Lung microvascular endothelial cell (primary cell): ENCODE measurements at regions not wholly inside any gene's neighbourhood (a gene's known extent, or its start where the extent isn't known, plus 50 kb on each side); places are given as distances from the start of the nearest gene placed in this dataset.

Experiments used
- DNase-seq, 2 donors: peaks; one replicate each; pipeline versions ENCODE4 v3.0.0 to v3.0.0-alpha.2; 2010; ENCODE audit warnings: low read depth in 2 of 2

DNA sequence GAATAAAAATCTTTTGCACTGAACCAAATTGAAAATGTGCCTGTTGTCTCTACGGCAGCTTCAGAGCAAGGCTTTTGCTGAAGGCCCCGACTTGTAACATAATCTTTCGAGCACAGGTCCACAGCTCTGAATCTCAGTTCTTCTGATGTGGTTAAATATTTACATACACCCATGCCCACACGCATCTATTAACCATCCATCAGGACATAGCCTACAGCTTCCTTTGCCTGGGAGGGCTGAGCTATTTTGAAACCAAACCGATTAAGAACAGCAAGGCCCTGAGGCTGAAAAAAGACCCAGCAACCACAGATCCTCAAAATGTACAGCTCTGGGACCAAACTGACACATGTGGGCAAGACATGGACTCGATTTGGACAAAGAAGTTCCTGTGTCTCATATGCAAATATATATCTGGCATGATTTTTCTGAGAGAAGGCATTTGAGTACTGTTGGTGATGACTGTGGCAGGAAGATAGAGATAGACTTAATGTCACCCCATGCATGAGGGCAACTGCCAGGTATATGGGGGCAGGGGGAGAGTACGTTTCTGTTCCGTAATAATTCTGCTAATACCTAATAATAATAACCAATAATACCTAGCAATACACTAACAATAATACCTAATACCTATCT lies 322.7 kb upstream of the PLET1 start:
- no peak for DNase-seq

DNA sequence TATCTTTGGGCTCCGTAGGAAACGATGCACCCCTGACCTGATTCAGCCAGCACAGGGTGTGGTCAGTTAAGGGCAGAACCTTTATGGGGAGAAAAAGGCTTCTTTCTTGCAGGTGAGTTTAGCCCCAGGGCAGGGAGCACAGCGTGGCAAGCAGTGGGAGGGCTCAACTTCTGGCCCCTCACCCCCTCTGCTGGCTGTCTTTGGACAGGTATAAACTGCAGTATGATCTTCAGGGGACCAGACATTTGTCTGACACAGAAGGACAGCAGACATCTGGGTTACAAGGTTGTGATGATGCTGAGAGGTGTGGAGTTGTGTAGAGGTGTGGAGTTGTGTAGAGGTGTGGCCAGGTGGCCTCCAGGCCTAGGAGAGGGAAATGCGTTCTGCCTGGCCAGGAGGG lies 324.0 kb upstream of the PLET1 start:
- peak in 1 of 2 donors; percentile 12 for DNase-seq

DNA sequence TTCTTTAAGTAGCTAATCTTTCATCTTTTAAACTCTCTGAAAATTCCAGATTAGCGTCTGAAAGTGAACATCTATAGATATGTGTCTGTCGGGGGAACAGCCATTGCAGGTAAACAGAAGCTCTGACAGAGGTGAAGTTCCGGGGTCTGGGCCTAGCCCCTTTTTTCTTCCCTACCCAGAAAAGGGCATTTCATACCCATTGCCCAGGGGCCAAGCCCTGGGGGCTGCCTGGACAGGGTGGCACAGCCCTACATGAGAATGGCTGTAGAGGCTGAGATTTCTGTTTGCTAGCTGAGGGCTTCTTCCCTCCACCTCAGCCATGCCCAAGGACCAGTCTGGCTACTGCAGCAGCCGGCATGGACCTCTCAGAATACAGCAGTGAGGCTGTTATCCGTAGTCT lies 327.0 kb upstream of the PLET1 start:
- DNase-seq = no peak

DNA sequence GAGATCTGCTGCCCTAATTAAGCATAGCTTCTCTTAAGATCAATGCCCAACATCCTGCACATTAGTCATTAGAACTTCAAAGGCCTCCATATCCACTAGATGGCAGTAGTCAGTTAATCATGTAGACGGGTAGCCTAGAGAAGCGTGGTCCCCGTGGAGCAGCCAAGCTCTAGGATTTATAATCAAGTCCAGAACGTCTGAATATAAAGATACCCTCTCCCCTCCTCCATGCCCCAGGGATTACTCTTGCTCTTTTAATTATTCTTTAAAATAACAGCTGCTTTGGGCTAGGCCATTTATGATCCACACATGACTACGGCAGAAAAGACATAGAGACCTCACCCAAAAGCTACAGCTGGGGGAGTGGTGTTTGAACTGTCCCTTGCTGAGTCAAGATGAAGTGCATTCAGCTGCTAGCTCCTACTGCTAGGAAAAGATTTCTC lies 327.6 kb upstream of the PLET1 start:
- DNase-seq = peak; percentile 88 to 91

DNA sequence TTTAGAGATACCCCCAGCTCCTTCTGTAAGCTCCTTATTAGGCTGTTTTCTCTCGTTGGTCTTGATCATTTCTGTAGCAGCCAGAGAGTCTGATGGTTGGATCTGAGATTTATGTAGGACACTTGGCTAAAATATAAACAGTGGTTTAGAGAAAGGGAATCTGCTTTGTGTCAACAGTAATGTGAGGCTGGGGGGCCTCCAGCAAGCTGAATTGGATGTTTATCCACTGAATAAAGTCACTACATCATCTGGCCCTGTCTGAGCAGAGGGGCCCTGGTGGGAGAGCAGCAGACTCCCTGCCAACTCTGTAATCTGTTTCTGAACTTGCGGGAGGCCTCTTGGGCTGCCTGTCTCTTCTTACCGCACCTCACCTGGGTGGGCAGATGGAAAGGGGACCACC lies 328.5 kb upstream of the PLET1 start:
- no peak for DNase-seq

DNA sequence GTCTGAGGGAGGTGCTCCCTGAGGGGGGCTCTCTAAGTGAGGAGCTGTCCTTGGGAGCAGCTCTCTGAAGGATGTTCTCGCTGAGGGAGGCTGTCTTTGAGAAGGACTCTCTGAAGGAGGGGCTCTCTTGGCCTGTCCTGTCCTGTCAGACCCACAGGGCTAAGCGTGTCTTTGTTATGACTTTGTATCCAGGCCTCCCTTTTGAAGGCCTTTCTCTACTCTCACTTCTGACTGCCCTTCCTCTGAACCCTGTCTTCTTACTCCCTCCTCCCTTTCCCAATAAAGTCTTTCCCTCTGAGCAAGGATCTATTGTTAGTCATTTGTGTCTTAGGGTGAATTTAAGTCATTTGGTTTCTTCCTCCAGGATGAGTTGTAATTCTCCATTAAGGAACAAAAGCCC lies 330.1 kb upstream of the PLET1 start:
- DNase-seq = peak in 1 of 2 donors; percentile 45

DNA sequence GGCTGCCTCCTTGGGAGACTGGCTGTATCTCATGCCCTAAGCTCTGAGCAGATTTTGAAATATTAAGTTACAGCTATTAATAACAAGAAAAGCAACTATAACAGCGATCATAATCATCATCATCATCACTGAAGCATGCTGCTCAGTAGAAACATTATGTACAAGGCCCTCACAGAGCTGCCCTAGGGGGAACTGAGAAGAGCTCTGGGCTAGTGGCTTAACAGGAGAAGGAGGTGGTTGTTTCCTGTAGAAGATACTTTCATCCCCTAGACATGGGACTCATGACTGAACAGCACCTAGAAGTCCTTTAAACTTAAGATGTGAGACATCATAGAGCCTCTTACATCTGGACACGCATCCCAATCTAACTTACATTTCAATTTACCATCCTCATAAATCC lies 332.8 kb upstream of the PLET1 start:
- no peak for DNase-seq

DNA sequence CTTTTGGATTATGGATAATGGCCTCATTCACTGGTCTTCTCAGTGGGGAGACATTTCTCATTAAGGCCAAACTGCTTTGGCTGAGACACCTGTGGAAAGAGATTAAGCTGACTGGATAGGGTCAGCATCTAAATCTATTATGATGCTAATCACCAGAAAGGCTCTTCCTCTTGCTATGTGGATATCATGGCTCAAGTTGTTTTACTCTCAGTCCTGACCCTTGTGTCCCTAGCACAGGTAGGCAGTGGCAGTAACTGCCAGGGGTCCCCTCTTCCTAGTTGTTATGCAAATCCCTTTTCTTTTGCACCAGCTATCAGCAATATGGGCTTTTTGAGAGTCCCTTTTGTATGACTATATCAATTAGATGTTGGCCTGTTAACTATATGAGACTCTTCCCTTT lies 335.7 kb upstream of the PLET1 start:
- DNase-seq = no peak

DNA sequence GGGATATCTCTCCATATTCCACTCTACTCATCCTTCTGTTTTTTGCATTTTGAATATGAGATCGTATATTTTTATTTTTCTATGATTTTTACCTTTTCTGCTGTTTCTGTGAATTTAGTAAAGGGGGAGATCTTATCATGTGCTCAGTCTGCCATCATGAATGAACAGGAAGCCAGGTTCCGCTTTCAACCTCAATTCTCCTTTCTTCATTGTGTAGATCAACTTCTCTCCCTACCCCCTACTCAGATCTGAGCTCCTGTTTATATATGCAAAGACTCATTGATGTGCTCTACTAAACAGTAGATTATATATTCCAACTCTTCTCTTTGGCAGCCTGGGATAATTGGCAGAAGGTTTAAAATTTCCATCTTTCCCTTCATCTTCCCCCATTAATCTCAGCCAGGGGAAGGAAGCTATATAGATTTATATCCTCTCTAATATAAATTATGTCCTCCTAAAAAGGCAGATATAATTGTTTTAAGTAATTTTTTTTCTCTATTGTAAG lies 336.7 kb upstream of the PLET1 start:
- no peak for DNase-seq

DNA sequence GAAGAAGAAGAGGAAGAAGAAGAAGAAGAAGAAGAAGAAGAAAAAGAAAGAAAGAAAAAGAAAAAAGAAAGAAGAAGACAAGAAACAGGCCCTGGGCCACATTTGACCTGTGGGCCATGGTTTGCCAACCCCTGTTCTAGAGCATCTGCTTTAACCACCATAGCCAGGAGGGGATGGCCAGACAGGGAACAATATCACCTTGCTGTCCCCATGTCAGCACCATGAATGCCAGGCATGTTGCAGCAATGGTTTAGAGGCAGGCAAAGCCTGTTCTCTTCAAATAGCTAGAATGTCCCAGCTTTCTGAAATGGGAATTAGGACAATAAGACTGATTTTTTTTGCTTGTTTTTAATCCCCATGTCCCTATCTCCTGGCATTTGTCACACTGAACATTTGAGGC lies 338.6 kb upstream of the PLET1 start:
- no peak for DNase-seq

DNA sequence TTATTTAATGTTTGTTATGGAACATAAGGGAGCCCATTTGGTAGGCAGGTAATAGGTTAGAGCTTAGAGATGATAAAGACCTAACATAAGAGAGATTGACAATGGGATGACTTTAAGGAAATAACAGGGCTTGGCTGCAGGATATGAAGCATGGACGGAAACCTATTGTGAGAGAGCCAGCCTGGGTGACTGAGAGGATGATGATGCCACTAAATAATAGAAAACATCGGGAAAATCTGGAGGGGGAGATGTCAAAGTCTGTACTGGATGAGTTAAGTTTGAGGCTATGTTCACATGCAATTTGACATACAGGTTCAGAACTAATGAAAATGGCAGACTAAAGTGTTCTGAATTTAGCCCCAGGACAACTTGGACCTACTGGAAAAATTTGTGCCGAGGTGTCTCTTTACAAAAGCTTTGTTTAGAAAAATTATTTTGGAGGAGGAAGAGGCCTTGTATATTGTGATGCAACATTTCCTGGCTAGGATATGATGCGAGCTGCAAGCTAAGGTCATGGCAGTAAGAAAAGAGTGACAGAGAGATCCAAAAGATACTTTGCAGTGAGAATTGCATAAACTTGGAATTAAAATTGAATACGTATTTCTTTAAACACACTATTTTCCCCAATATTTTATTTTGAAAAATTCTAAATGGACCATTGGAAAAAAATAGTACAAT lies 339.3 kb upstream of the PLET1 start:
- DNase-seq = peak; percentile 55 to 71

DNA sequence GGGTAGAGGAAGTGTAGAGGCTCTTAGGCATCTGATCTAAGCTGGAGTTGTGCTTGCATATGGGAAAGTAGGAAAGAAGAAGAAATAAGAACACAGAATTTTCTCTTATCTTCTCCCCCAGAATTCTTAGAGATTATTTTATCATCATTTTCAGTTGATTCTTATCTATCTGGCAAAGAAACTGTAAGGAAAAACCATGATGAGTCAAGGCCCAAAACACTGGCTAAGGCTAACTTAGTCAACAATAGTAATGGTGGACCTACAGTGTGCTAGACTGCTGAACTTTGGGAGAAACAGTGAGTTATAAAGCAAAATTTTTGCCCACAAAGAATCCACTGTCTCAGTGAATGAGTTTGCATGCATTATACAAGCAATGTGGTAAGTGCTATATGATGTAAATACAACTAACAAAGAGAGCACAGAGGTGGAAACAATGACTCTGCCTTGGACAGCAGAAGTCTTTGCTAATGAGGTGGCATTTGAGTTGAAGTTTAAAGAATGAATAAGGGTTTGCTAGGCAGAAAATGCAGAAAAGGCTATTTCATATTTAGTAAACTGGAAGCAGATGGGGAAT lies 344.5 kb upstream of the PLET1 start:
- DNase-seq = no peak

DNA sequence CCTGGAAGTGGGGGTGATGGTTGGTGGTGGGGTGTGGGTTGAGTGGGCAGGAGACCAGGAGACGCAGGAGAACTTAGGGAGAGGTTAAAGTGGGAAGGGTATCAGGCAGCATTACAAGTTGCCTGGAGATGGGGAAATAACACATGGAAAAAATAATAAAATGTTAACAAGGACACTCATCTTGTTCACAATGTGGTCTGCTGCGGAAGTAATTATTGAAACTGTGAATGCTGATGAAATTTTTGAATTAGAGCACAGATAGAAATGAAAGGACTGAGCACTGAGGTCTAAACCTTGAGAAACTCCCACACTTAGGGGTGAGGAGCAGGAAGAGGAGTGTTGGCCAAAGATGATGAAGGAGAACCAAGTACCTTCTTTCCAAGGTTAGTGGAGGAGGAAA lies 346.0 kb upstream of the PLET1 start:
- DNase-seq = no peak

DNA sequence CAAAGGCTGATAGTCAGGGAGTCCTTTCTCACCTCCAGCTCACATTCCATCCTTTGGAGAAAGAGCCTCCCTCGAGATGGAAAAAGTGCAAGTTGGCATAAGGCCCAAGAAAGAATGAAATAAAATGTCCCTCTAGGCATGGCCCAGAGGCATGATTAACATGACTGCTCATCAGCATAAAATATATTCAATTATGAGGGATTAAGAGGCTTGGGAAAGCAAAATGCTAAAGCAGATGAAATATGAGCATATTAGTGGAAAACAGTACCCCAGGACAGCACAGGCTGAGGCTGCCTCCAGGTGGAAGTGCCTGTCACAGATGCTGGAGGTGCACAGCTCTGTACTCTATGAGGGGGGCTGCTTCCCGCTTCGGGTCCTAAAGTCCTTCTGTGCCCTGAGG lies 347.8 kb upstream of the PLET1 start:
- DNase-seq = no peak

DNA sequence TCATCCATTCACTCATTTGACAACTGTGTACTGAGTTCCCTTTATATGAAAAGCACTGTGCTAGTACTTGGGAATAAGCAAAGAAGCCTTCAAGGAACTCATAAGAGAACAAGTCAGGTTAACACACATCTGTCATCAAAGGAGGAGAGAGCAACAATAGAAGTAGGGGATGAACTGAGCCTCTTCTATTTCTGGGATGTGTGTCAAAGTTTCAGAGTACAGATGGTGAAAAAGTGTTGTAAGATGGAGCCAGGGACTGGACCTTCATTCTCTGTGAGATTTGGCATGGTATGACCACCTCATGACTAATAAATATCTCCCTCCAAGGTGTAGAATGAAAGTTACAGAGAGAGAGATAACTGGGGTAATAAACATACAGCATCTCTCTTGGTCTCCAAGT lies 349.8 kb upstream of the PLET1 start:
- DNase-seq = no peak

DNA sequence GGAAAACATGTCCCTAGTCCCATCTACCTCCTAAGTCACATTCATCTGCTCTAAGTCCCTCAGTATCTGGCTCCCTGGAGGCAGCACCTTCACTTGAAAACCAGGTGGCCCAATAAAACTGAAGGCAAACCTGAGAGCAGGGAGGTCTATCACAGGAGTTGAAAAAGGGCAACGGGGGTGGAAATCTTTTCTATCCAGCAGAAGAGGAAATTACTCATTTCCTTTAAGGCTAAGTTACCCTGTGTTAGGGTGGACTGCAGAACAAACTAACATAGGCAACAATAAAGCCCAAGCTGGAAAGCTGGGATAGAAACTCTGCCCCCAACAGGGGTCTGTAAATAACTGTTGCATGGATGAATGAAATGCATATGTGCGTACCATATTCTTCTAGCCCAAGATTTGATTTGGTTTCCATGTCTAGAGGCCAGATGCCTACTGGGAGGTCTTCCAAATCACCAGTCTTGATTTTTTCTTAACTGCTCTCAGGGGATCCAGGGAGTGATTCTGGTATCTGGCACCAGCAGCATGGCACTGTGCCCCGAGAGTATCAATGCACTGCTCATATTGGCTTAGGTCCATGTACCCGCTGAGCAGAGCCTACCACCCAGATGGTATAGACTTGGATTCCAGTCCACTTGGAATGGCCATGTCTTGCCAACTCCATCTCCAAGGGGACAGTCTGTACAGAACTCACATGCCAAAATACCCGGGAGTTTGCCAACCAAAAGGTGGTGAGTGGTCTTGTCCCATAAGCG lies 350.0 kb upstream of the NCAM1 start:
- DNase-seq = peak; percentile 69 to 76

DNA sequence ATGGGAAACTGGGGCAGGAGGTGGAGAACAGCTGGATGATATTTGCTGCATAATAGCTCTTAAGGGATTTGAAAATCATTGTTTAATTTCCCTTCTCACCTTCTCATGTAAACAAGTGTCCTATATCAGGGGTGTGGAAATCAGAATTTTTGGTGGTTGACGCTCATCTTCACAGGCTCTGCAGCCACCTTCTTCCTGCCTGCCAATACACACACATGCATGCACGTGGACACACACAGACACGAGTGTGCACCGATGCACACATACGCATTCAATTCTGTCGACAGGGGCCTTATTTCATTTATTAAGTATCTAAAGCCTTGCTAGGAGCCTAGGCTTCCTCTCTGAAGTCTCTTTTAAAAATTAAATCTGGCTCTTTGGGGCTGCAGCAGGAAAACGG lies 349.4 kb upstream of the NCAM1 start:
- no peak for DNase-seq

DNA sequence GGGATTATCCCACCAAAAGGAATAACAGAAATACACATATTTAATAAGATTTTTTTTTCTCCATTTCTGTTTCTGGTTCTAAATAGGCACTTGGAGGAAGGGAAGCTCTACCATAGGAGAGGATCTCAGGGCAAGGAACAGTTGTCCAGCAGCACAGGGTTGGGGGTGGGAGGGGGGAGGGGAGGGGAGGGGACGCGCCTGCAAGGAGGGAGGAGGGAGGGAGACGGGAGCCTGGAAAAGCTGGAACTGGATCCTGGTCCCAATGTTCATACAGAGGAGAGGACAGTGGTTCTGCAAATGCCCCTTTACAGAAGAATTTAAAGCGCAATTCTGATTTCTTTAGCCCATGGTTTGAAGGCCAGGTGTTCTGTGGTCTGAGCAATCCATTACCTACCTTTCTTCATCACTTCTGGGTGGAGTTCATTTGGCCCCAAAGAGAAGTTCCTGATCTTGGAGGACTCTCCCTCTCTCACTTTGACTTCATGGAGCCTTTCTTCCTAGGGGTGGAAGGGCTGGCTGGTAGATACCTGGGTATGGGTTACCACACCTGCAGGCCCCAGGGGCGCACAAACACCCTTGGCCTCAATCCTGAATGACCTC lies 348.9 kb upstream of the NCAM1 start:
- DNase-seq = no peak

DNA sequence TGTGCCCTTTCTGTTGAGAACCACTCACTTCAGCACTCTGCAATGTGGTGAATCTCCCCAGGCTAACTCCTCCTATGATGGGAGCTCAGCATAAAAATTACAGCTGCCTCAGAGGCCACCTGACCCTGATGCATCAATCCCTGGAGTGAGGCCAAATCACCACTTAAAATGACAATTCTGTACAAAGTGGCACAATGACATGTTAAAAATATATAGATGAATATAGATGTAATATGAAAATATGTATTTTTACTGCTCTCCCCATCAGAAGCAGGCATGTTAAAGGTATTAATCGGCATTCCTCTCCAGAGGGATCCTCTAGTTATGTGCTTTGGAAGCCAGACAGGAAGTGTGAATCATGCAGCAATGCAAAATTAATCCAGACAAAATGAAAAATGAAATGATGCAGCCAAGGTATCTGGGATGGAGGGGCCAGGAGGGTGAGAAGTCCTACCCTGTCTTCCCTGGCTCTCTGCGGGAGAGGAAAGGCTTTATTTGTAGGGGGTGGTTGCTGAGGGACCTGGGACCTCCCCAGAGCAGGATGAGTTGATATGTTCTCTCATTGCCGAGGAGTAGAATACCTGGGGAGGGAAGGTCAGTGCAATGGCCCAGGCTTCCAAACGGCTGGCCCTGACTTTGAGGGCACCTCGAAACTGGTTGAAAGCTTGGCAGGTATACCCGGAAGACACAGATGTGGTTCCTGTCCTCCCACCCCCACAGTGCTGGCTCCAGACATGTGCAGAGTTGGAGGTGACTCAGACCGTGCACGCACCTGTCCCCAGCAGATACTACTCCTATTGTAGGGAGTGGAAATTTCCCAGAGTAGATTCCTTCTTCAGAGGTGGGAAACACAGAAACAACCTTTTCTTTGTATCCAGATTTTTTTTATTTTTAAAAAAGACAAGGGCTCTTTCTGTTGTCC lies 347.9 kb upstream of the NCAM1 start:
- DNase-seq = peak; percentile 70 to 83

DNA sequence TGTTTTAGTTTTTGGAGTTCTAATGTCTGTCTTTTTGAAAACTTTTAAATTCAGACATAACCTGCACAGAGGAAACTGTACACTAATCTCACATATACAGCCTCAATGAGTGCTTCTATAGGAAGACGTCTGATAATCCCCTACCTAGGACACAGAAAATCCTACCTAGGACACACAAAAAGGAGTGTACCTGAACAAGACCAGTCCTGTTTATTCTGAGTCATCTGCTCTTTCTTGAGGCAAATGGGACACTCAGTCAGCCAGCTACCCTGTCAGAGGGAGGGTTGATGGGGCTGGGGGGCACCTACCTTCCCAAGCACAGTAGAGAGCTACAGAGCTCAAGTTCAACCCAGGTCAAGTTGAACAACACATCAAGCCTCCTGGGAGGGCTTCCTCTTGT lies 346.6 kb upstream of the NCAM1 start:
- DNase-seq = no peak

DNA sequence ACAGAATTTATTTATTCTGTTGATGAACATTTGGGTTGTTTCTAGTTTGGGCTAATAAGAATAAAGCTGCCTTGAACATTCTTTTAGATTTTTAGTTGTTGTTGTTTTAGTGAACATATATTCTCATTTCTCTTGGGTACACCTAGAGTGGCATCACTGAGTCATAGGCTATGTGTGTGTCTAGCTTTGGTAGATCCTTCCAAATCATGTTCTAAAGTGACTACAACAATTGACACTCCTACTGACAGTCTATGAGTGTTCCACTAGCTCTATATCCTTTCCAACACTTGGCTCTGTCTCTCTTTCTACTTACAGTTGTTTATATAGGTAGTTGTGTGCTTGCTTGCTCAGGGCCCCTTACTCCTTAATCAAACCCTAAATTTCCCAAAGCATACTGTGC lies 346.0 kb upstream of the NCAM1 start:
- DNase-seq = no peak
